ENCODE measurements at regions not wholly inside any gene's neighbourhood (a gene's known extent, or its start where the extent isn't known, plus 50 kb on each side); places are given as distances from the start of the nearest gene placed in this dataset.

DNA sequence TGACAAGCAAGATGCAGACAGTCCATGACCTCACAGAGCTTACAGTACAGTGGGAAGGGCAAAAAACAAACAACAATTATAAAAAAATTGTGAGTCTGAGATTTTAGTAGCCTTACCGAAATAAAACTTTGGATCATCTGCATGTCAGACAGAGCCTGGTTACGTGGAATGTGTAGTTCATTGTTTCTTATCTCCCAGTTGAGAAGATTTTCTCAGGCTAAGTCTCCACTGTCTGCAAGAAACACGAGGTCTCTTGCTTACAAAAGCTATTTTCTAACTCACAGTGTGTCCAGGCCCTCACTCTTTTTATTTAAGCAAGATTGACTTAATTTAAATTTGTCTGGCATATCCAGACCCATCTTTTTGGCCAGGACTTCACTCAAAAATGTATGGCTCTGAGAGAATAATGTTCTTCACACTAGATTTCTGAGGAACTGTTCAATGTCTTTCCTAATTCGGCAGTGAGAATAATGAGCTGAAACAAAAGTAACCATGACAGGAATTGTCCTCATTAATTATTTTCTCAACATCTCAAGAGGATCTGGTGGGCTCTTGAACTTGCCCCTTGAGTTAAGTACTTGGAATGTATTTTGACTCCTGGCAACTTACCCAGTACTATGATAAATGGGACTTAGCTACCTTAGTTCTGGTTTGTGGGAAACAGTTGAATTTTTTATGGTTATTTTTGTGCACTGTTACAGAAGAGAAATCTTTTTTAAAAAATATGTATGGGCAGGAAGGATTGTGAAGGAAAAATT lies 265.1 kb upstream of the COL8A1 start:
- DNase-seq (ENCODE audit: low read depth): no peak
- H3K4me3 ChIP-seq (ENCODE audit: low read depth, low read length): no peak overlapping the region
- TF ChIP-seq, protein P1, sequence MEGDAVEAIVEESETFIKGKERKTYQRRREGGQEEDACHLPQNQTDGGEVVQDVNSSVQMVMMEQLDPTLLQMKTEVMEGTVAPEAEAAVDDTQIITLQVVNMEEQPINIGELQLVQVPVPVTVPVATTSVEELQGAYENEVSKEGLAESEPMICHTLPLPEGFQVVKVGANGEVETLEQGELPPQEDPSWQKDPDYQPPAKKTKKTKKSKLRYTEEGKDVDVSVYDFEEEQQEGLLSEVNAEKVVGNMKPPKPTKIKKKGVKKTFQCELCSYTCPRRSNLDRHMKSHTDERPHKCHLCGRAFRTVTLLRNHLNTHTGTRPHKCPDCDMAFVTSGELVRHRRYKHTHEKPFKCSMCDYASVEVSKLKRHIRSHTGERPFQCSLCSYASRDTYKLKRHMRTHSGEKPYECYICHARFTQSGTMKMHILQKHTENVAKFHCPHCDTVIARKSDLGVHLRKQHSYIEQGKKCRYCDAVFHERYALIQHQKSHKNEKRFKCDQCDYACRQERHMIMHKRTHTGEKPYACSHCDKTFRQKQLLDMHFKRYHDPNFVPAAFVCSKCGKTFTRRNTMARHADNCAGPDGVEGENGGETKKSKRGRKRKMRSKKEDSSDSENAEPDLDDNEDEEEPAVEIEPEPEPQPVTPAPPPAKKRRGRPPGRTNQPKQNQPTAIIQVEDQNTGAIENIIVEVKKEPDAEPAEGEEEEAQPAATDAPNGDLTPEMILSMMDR (IDR thresholded peaks at IDR 0.05; ENCODE audit: insufficient read depth, low read depth, low read length, missing control alignments): no peak

DNA sequence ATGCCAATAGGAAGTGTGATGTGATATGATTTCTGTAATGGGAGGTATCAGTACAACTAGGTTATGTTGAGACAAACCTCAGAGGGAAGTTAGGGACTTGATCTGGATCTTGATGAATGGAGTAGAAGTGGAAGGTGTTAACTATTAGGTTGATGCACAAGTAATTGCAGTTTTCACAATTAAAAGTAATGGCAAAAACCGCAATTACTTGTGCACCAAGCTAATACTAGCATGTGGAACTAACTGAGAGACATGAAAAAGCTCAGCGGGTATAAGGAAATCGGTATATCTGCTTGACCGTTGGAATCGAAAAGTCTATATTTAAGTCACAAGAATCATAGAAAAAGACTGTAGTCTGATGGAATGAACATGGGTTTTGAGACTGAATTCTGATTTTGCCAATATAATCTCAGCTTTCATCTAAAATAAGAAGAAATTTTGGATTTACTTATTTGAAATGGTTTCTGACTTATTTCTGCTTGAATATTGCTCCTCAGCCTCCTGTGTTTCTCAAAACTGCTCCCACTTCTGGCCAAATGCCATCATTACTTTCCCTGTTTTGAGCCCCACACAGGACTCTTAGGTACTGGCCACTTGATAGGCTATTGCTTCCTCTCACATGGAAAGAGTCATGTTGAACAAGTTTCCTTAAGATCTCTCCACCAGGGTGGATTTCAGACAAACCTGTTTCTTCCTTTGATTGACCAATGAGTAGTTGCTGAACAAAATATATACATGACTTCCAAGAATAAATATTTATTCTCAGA lies 271.5 kb upstream of the COL8A1 start:
- TF ChIP-seq, protein P1 (IDR thresholded peaks at IDR 0.05; ENCODE audit: insufficient read depth, low read depth, low read length, missing control alignments): no peak
- no peak for DNase-seq (ENCODE audit: low read depth)
- H3K4me3 ChIP-seq (ENCODE audit: low read depth, low read length): no peak overlapping the region

DNA sequence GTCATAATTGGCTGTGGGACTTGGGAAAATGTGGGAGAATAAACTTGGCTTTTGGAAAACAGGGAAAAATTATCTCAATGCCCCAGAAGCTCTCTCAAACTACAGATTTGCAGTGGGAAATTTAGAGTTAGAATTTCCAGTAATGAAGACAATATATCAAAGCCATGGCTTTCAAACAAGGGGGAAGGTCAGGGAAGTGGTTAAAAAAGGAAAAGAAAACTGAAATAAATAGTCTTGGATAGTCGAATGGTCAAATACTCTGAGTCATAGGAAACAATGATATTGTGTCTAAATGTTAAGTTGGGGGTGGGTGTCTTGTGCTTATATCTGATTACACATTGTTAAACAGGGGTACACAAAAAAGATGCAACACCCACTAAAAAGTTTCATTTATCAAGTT lies 272.4 kb upstream of the COL8A1 start:
- no peak overlapping the region for H3K4me3 ChIP-seq (ENCODE audit: low read depth, low read length)
- no peak for DNase-seq (ENCODE audit: low read depth)
- TF ChIP-seq, protein P1 (IDR thresholded peaks at IDR 0.05; ENCODE audit: insufficient read depth, low read depth, low read length, missing control alignments): no peak

DNA sequence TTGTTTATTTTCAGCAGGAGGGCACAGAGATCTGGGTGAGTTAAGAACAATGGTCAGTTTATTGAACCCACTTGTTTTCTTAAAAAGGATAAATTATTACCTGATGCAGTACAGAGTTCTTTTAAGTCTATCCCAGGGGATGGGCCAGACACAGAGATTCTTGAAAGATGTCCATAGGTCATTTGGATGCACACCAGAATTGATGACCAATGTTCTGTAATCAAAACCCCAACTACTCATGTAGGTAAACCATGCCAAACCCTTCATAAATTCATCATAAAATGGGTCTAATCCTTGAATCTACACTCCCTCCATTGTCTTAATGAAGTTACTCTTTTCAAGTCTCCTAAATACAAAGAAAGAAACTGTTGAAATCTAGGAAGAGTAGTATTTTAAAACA lies 273.0 kb upstream of the COL8A1 start:
- H3K4me3 ChIP-seq (ENCODE audit: low read depth, low read length): no peak overlapping the region
- TF ChIP-seq, protein P1 (IDR thresholded peaks at IDR 0.05; ENCODE audit: insufficient read depth, low read depth, low read length, missing control alignments): no peak

DNA sequence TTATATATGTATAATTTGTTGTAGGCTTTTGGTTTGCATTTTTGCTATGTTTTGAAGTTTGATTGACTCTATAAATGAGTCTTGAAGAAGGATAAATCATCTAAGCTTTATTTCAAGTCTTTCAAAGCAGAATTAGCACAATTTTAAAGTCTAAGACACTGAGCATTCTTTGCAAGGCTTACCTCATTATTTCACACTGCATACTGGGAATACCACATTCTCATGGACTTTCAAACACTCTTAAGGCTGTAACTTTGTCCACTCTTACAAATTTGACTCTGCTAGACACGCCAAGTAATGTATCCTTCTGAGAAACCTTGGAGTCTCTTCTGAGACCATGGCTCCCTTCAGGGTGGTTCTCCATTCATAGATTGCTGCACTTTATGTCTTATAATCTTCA lies 281.3 kb upstream of the COL8A1 start:
- no peak for DNase-seq (ENCODE audit: low read depth)
- TF ChIP-seq, protein P1 (IDR thresholded peaks at IDR 0.05; ENCODE audit: insufficient read depth, low read depth, low read length, missing control alignments): no peak
- H3K4me3 ChIP-seq (ENCODE audit: low read depth, low read length): no peak overlapping the region

More for the DNA sequence above, 273.0 kb upstream of the COL8A1 start:
- no peak for DNase-seq (ENCODE audit: low read depth)

DNA sequence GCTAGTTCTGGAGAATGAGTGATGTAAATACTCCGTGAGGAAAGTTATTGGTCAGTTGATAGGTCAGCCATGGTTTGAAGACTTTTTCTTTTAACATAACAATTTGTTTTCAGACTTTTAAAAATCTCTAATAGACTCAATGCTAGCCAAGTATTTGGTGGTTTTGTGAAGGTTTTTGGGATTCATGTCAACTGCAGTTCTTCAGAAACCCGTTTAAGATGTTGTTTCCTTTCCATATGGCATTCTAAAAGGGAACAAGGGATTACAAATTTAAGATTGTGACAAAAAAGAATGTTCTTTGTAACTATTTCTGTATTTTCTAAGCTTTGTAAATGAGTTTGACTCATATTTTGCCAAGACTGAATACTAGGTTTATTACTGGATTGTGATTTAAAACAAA lies 281.7 kb upstream of the COL8A1 start:
- TF ChIP-seq, protein P1 (IDR thresholded peaks at IDR 0.05; ENCODE audit: insufficient read depth, low read depth, low read length, missing control alignments): no peak
- H3K4me3 ChIP-seq (ENCODE audit: low read depth, low read length): no peak overlapping the region
- no peak for DNase-seq (ENCODE audit: low read depth)

All from GM12865 (cell line).